CD4-positive, alpha-beta T cell (primary cell): ENCODE measurements at regions not wholly inside any gene's neighbourhood (a gene's known extent, or its start where the extent isn't known, plus 50 kb on each side); places are given as distances from the start of the nearest gene placed in this dataset. TPM values are rescaled to one million over a fixed set of nuclear protein-coding genes. Genes with fewer than 3 reads are reported as not detected.

Experiments used
- ATAC-seq: fragments of 200-7000 bp; cut with Tn5 transposase; one replicate; pipeline ENCODE4 v1.10.0; 2022; ENCODE audit warnings: mild to moderate bottlenecking; ENCODE audit not compliant: poor library complexity
- CTCF ChIA-PET: fragments of 350-600 bp; sonication (Branson Sonifier 250); formaldehyde crosslinking; loops from one replicate; lab custom pipeline; 2021; ENCODE audit warnings: antibody characterized with exemption, inconsistent platforms; lab: Charles Lee
- POLR2A ChIA-PET: fragments of 350-600 bp; sonication (Branson Sonifier 250); formaldehyde crosslinking; loops from one replicate; lab custom pipeline; 2021; ENCODE audit warnings: antibody characterized with exemption, inconsistent platforms; lab: Charles Lee
- DNase-seq, 14 experiments: peaks; one replicate each; pipeline ENCODE4 v3.0.0-alpha.2; 2013 to 2020; ENCODE audit warnings: mixed read lengths in 2 of 14
- H3K27ac ChIP-seq, 2 donors: one replicate each; pipeline versions ENCODE4 v1.5.1 to v1.7.0; 2013; ENCODE audit warnings: low read length in 2 of 2, low read depth in 1 of 2, mild to moderate bottlenecking in 1 of 2
- H3K27me3 ChIP-seq, 2 experiments: 1 replicate in 1 of 2; 2 replicates in 1 of 2; pipeline versions ENCODE4 v1.6.1 to v1.7.0; 2013; ENCODE audit warnings: low read length in 2 of 2, control low read depth in 1 of 2, mild to moderate bottlenecking in 1 of 2, moderate library complexity in 1 of 2; ENCODE audit not compliant: insufficient read depth in 2 of 2, control insufficient read depth in 1 of 2
- H3K36me3 ChIP-seq: one replicate; pipeline ENCODE4 v1.6.1; 2013; ENCODE audit warnings: low read length, control low read depth; ENCODE audit not compliant: insufficient read depth
- H3K4me1 ChIP-seq: one replicate; pipeline ENCODE4 v1.6.1; 2013; ENCODE audit warnings: low read length, control low read depth; ENCODE audit not compliant: insufficient read depth
- H3K4me3 ChIP-seq: one replicate; pipeline ENCODE4 v1.5.1; 2013; ENCODE audit warnings: mild to moderate bottlenecking, low read length, moderate library complexity
- H3K9me3 ChIP-seq, 2 experiments: 1 replicate in 1 of 2; 2 replicates in 1 of 2; pipeline versions ENCODE4 v1.6.1 to v1.7.0; 2013; ENCODE audit warnings: low read length in 2 of 2, mild to moderate bottlenecking in 2 of 2, control low read depth in 1 of 2, moderate library complexity in 1 of 2; ENCODE audit not compliant: control insufficient read depth in 1 of 2, insufficient read depth in 1 of 2
- H3K27ac Mint-ChIP-seq: one replicate; pipeline ENCODE4 v1.8.0; 2020; ENCODE audit warnings: mixed read lengths
- H3K27me3 Mint-ChIP-seq: one replicate; pipeline ENCODE4 v1.8.0; 2021; ENCODE audit warnings: mixed read lengths
- H3K36me3 Mint-ChIP-seq: one replicate; pipeline ENCODE4 v1.8.0; 2021; ENCODE audit warnings: low read depth, mixed read lengths
- H3K4me1 Mint-ChIP-seq: one replicate; pipeline ENCODE4 v1.8.0; 2021; ENCODE audit warnings: low read depth, mixed read lengths
- H3K4me3 Mint-ChIP-seq: one replicate; pipeline ENCODE4 v1.8.0; 2020; ENCODE audit warnings: mild to moderate bottlenecking, mixed read lengths
- H3K9me3 Mint-ChIP-seq: one replicate; pipeline ENCODE4 v1.8.0; 2020; ENCODE audit warnings: mixed read lengths
- intact Hi-C, 2 experiments: fragments of 100-400 bp; cut with DNase I in 1 of 2; cut with micrococcal nuclease in 1 of 2; formaldehyde crosslinking; loops; one replicate each; pipeline versions ENCODE4 v1.15.1 to v1.9.0; 2023 to 2025; cut with DNase I, micrococcal nuclease
- microRNA-seq: library from miRNA; unstranded; fragments of <30 nt; microRNA quantifications from one replicate; pipeline ENCODE4 v1.2.0, GENCODE V29; 2021; ENCODE audit warnings: borderline microRNAs expressed, borderline replicate concordance
- TF ChIP-seq, protein P1 (sequence below): fragments of 200-600 bp; IDR thresholded peaks from one replicate; pipeline ENCODE4 v1.8.0; 2022; ENCODE audit warnings: antibody characterized with exemption, mild to moderate bottlenecking

DNA sequence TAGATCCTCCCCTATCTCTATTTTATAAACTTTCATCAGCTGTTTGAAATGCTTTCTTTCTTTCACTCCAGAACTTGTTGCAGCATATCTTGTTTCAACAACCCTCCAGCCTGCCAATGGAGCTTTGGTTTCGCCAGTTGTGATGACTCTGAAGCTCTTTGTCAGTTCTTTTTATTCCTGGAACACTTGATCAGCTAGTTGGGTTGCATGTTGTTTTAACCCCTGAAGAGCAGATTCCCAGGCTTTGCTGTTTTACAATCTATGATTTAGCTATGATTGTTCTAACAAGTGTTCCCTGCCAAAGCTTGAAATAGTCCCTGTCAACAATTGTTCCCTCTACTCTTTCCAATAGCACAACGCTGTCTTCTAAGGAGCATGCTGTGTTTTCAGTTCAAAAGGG is 50.6 kb upstream of the FUT8 start:
- TF ChIP-seq, protein P1, sequence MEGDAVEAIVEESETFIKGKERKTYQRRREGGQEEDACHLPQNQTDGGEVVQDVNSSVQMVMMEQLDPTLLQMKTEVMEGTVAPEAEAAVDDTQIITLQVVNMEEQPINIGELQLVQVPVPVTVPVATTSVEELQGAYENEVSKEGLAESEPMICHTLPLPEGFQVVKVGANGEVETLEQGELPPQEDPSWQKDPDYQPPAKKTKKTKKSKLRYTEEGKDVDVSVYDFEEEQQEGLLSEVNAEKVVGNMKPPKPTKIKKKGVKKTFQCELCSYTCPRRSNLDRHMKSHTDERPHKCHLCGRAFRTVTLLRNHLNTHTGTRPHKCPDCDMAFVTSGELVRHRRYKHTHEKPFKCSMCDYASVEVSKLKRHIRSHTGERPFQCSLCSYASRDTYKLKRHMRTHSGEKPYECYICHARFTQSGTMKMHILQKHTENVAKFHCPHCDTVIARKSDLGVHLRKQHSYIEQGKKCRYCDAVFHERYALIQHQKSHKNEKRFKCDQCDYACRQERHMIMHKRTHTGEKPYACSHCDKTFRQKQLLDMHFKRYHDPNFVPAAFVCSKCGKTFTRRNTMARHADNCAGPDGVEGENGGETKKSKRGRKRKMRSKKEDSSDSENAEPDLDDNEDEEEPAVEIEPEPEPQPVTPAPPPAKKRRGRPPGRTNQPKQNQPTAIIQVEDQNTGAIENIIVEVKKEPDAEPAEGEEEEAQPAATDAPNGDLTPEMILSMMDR = no peak
- Mint-ChIP-seq H3K4me1 (peaks cover 10% of the 10 kb centered on the region), H3K27me3 (no peaks in the 10 kb centered on the region), H3K27ac (no peak overlapping the region), H3K4me3 (no peak overlapping the region), H3K9me3 (no peaks in the 10 kb centered on the region), H3K36me3 (no peaks in the 10 kb centered on the region)
- POLR2A ChIA-PET = no interaction called here
- no peak for DNase-seq
- ATAC-seq = no peak
- no peaks in the 10 kb centered on the region for H3K36me3 ChIP-seq
- intact Hi-C loops = no loop called here
- H3K9me3 ChIP-seq = no peaks in the 10 kb centered on the region
- peaks cover 4% of the 10 kb centered on the region for H3K4me1 ChIP-seq
- H3K27ac ChIP-seq = no peak overlapping the region
- CTCF ChIA-PET = no interaction called here
- H3K27me3 ChIP-seq = no peaks in the 10 kb centered on the region
- H3K4me3 ChIP-seq = no peak overlapping the region

Small RNAs in the stretch of these regions (microRNA-seq; reads per million reads assigned to microRNA genes)
- gene MIR4708 = not detected
